BLaER1 (cell line): ENCODE measurements at regions not wholly inside any gene's neighbourhood (a gene's known extent, or its start where the extent isn't known, plus 50 kb on each side); places are given as distances from the start of the nearest gene placed in this dataset.
"Not testable (repeated sequence)": the region's sequence is repeated elsewhere in the genome, so short reads cannot be mapped to it uniquely, and the experiment has no call there.

ENCODE experiments used
- H3K27ac ChIP-seq: shearing (Covaris generic); formaldehyde crosslinking; 2 replicates; pipeline ENCODE4 v1.8.1; 2022
- H3K27me3 ChIP-seq: shearing (Covaris generic); formaldehyde crosslinking; 2 replicates; pipeline ENCODE4 v1.8.1; 2022
- H3K36me3 ChIP-seq: shearing (Covaris generic); formaldehyde crosslinking; 2 replicates; pipeline ENCODE4 v1.8.1; 2022
- H3K4me1 ChIP-seq: shearing (Covaris generic); formaldehyde crosslinking; 2 replicates; pipeline ENCODE4 v1.8.1; 2022
- H3K4me2 ChIP-seq: shearing (Covaris generic); formaldehyde crosslinking; 2 replicates; pipeline ENCODE4 v1.8.1; 2022
- H3K4me3 ChIP-seq: shearing (Covaris generic); formaldehyde crosslinking; 2 replicates; pipeline ENCODE4 v1.8.1; 2022
- H3K9ac ChIP-seq: shearing (Covaris generic); formaldehyde crosslinking; 2 replicates; pipeline ENCODE4 v1.8.1; 2022
- H3K9me3 ChIP-seq: shearing (Covaris generic); formaldehyde crosslinking; 2 replicates; pipeline ENCODE4 v1.8.1; 2022
- H4K20me1 ChIP-seq: shearing (Covaris generic); formaldehyde crosslinking; 2 replicates; pipeline ENCODE4 v1.8.1; 2022
- Cebpa-rat ChIP-seq: shearing (Covaris generic); IDR thresholded peaks from 2 replicates; pipeline ENCODE4 v1.8.1; 2022

- H3K27ac ChIP-seq: no peak overlapping the region
- H3K27me3 ChIP-seq: no peaks in the 10 kb centered on the region
- H4K20me1 ChIP-seq: no peaks in the 10 kb centered on the region
- no peak overlapping the region for H3K9ac ChIP-seq
- H3K4me1 ChIP-seq: no peaks in the 10 kb centered on the region
- H3K4me3 ChIP-seq: no peak overlapping the region
- H3K9me3 ChIP-seq: peaks cover 17% of the 10 kb centered on the region
- no peaks in the 10 kb centered on the region for H3K36me3 ChIP-seq
- no peak for TF ChIP-seq Cebpa-rat
- H3K4me2 ChIP-seq: no peak overlapping the region
Measured at GRCh38 chr13:39929583-39929982, 274.1 kb downstream of the COG6 start.

GRCh38 chr13:39930060-39930459 is 274.6 kb downstream of the COG6 start:
- Histone ChIP-seq H3K27ac (no peak overlapping the region), H3K4me3 (no peak overlapping the region), H3K9me3 (peaks cover 13% of the 10 kb centered on the region), H3K27me3 (no peaks in the 10 kb centered on the region), H3K36me3 (no peaks in the 10 kb centered on the region), H3K4me1 (no peaks in the 10 kb centered on the region), H3K9ac (no peak overlapping the region), H3K4me2 (no peak overlapping the region), H4K20me1 (no peaks in the 10 kb centered on the region)
- no peak for TF ChIP-seq Cebpa-rat

- Histone ChIP-seq H4K20me1 (no peaks in the 10 kb centered on the region), H3K4me2 (no peak overlapping the region), H3K9ac (no peak overlapping the region), H3K4me1 (no peaks in the 10 kb centered on the region), H3K4me3 (no peak overlapping the region), H3K27me3 (no peaks in the 10 kb centered on the region), H3K9me3 (peaks cover 6% of the 10 kb centered on the region), H3K36me3 (no peaks in the 10 kb centered on the region), H3K27ac (no peak overlapping the region)
- TF ChIP-seq Cebpa-rat: no peak
Measured at GRCh38 chr13:39930544-39931444, 275.3 kb downstream of the COG6 start.

- Histone ChIP-seq H4K20me1 (no peaks in the 10 kb centered on the region), H3K4me3 (no peak overlapping the region), H3K9ac (no peak overlapping the region), H3K36me3 (no peaks in the 10 kb centered on the region), H3K4me1 (no peaks in the 10 kb centered on the region), H3K27me3 (no peaks in the 10 kb centered on the region), H3K4me2 (no peak overlapping the region), H3K9me3 (no peaks in the 10 kb centered on the region), H3K27ac (no peak overlapping the region)
- TF ChIP-seq Cebpa-rat: no peak
Measured at GRCh38 chr13:39931505-39931904, 276.0 kb downstream of the COG6 start.

GRCh38 chr13:39932514-39932913 is 277.1 kb downstream of the COG6 start:
- not testable (repeated sequence) for H3K4me3 ChIP-seq, H4K20me1 ChIP-seq, H3K27ac ChIP-seq, H3K4me2 ChIP-seq, H3K27me3 ChIP-seq, H3K36me3 ChIP-seq, H3K9me3 ChIP-seq, H3K9ac ChIP-seq, H3K4me1 ChIP-seq

GRCh38 chr13:39935155-39935554 is 279.7 kb downstream of the COG6 start:
- Histone ChIP-seq H3K4me2 (no peak overlapping the region), H3K27me3 (no peaks in the 10 kb centered on the region), H3K36me3 (no peaks in the 10 kb centered on the region), H4K20me1 (no peaks in the 10 kb centered on the region), H3K4me3 (no peak overlapping the region), H3K27ac (no peak overlapping the region), H3K9me3 (no peaks in the 10 kb centered on the region), H3K4me1 (no peaks in the 10 kb centered on the region), H3K9ac (no peak overlapping the region)
- no peak for TF ChIP-seq Cebpa-rat

- no peaks in the 10 kb centered on the region for H3K4me1 ChIP-seq
Measured at GRCh38 chr13:39938596-39938995, 283.1 kb downstream of the COG6 start.

GRCh38 chr13:39941236-39941635 is 285.8 kb downstream of the COG6 start:
- no peaks in the 10 kb centered on the region for H4K20me1 ChIP-seq
- H3K4me2 ChIP-seq: no peak overlapping the region
- no peaks in the 10 kb centered on the region for H3K9me3 ChIP-seq
- no peak overlapping the region for H3K4me3 ChIP-seq
- no peaks in the 10 kb centered on the region for H3K27me3 ChIP-seq
- TF ChIP-seq Cebpa-rat: no peak
- H3K4me1 ChIP-seq: no peaks in the 10 kb centered on the region
- H3K27ac ChIP-seq: no peak overlapping the region
- no peak overlapping the region for H3K9ac ChIP-seq
- H3K36me3 ChIP-seq: no peaks in the 10 kb centered on the region

More at GRCh38 chr13:39938596-39938995, 283.1 kb downstream of the COG6 start:
- H3K4me2 ChIP-seq: no peak overlapping the region
- no peak overlapping the region for H3K4me3 ChIP-seq
- H3K9me3 ChIP-seq: no peaks in the 10 kb centered on the region
- H3K9ac ChIP-seq: no peak overlapping the region
- no peak for TF ChIP-seq Cebpa-rat
- no peaks in the 10 kb centered on the region for H3K27me3 ChIP-seq
- no peaks in the 10 kb centered on the region for H4K20me1 ChIP-seq
- H3K36me3 ChIP-seq: no peaks in the 10 kb centered on the region
- no peak overlapping the region for H3K27ac ChIP-seq

- Histone ChIP-seq H4K20me1 (no peaks in the 10 kb centered on the region), H3K9me3 (no peaks in the 10 kb centered on the region), H3K27ac (no peak overlapping the region), H3K4me3 (no peak overlapping the region), H3K36me3 (no peaks in the 10 kb centered on the region), H3K4me1 (no peaks in the 10 kb centered on the region), H3K27me3 (no peaks in the 10 kb centered on the region), H3K4me2 (no peak overlapping the region), H3K9ac (no peak overlapping the region)
- no peak for TF ChIP-seq Cebpa-rat
Measured at GRCh38 chr13:39941911-39942551, 286.6 kb downstream of the COG6 start.

- H3K27ac ChIP-seq: no peak overlapping the region
- no peaks in the 10 kb centered on the region for H3K9me3 ChIP-seq
- no peak for TF ChIP-seq Cebpa-rat
- H3K4me2 ChIP-seq: no peak overlapping the region
- H4K20me1 ChIP-seq: no peaks in the 10 kb centered on the region
- no peaks in the 10 kb centered on the region for H3K36me3 ChIP-seq
- no peak overlapping the region for H3K9ac ChIP-seq
- no peaks in the 10 kb centered on the region for H3K4me1 ChIP-seq
- H3K4me3 ChIP-seq: no peak overlapping the region
- no peaks in the 10 kb centered on the region for H3K27me3 ChIP-seq
Measured at GRCh38 chr13:39942552-39943273, 287.3 kb downstream of the COG6 start.
